Panc1 (cell line): ENCODE measurements at regions not wholly inside any gene's neighbourhood (a gene's known extent, or its start where the extent isn't known, plus 50 kb on each side); places are given as distances from the start of the nearest gene placed in this dataset.

Experiments used
- POLR2AphosphoS5 ChIP-seq: IDR thresholded peaks from 2 replicates; pipeline ENCODE4 v1.6.1; 2012; ENCODE audit warnings: mild to moderate bottlenecking, low read depth, low read length, moderate library complexity
- SIN3A ChIP-seq: IDR thresholded peaks from 2 replicates; pipeline ENCODE4 v1.6.1; 2012; ENCODE audit warnings: low read depth, mild to moderate bottlenecking, low read length, moderate library complexity, borderline replicate concordance; ENCODE audit not compliant: insufficient read depth
- TF ChIP-seq, protein P1 (sequence below): fragments of 450-650 bp; IDR thresholded peaks from 2 replicates; pipeline ENCODE4 v1.5.1; 2017; ENCODE audit warnings: mild to moderate bottlenecking
- TF ChIP-seq, protein P2 (sequence below), 2 experiments: IDR thresholded peaks; 2 replicates each; pipeline ENCODE4 v1.6.1; 2011 to 2012; ENCODE audit warnings: low read depth in 2 of 2, control low read depth in 1 of 2, low read length in 1 of 2, mild to moderate bottlenecking in 1 of 2, moderate library complexity in 1 of 2; ENCODE audit not compliant: insufficient read depth in 1 of 2

DNA sequence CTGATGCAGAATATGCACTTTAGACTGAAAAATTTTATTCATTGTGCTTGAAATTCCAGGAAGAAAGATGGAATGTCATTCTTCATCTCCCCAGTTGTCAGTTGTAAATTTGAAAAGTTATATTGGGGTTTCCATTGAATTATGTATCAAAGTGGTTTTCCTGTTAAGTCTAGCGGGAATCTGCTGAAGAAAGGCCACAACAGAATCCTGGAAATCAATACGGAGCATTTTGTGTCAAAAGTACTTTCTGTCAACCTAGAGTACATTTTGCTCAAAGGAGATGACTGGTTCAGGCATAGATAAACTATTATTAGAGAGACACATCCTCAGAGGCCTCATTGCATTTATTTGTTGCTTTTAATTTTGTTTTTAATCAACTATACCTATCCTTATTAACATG, 538.2 kb upstream of the SEMA3D start:
- TF ChIP-seq, protein P1, sequence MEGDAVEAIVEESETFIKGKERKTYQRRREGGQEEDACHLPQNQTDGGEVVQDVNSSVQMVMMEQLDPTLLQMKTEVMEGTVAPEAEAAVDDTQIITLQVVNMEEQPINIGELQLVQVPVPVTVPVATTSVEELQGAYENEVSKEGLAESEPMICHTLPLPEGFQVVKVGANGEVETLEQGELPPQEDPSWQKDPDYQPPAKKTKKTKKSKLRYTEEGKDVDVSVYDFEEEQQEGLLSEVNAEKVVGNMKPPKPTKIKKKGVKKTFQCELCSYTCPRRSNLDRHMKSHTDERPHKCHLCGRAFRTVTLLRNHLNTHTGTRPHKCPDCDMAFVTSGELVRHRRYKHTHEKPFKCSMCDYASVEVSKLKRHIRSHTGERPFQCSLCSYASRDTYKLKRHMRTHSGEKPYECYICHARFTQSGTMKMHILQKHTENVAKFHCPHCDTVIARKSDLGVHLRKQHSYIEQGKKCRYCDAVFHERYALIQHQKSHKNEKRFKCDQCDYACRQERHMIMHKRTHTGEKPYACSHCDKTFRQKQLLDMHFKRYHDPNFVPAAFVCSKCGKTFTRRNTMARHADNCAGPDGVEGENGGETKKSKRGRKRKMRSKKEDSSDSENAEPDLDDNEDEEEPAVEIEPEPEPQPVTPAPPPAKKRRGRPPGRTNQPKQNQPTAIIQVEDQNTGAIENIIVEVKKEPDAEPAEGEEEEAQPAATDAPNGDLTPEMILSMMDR: no peak
- TF ChIP-seq SIN3A: no peak
- TF ChIP-seq, protein P2, sequence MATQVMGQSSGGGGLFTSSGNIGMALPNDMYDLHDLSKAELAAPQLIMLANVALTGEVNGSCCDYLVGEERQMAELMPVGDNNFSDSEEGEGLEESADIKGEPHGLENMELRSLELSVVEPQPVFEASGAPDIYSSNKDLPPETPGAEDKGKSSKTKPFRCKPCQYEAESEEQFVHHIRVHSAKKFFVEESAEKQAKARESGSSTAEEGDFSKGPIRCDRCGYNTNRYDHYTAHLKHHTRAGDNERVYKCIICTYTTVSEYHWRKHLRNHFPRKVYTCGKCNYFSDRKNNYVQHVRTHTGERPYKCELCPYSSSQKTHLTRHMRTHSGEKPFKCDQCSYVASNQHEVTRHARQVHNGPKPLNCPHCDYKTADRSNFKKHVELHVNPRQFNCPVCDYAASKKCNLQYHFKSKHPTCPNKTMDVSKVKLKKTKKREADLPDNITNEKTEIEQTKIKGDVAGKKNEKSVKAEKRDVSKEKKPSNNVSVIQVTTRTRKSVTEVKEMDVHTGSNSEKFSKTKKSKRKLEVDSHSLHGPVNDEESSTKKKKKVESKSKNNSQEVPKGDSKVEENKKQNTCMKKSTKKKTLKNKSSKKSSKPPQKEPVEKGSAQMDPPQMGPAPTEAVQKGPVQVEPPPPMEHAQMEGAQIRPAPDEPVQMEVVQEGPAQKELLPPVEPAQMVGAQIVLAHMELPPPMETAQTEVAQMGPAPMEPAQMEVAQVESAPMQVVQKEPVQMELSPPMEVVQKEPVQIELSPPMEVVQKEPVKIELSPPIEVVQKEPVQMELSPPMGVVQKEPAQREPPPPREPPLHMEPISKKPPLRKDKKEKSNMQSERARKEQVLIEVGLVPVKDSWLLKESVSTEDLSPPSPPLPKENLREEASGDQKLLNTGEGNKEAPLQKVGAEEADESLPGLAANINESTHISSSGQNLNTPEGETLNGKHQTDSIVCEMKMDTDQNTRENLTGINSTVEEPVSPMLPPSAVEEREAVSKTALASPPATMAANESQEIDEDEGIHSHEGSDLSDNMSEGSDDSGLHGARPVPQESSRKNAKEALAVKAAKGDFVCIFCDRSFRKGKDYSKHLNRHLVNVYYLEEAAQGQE (IDR thresholded peaks at IDR 0.05; ENCODE audit: insufficient read depth in 1 of 2, low read depth in 2 of 2, low read length in 1 of 2): no peak
- TF ChIP-seq POLR2AphosphoS5: no peak
